GM19438 (cell line): ENCODE measurements at regions not wholly inside any gene's neighbourhood (a gene's known extent, or its start where the extent isn't known, plus 50 kb on each side); places are given as distances from the start of the nearest gene placed in this dataset.
"Not testable (repeated sequence)": the region's sequence is repeated elsewhere in the genome, so short reads cannot be mapped to it uniquely, and the experiment has no call there.

Experiments used
- ATAC-seq: cut with Tn5 transposase; IDR thresholded peaks from one replicate; pipeline ENCODE4 v1.9.1; 2021; ENCODE audit warnings: low read depth; ENCODE audit not compliant: unreplicated experiment

DNA sequence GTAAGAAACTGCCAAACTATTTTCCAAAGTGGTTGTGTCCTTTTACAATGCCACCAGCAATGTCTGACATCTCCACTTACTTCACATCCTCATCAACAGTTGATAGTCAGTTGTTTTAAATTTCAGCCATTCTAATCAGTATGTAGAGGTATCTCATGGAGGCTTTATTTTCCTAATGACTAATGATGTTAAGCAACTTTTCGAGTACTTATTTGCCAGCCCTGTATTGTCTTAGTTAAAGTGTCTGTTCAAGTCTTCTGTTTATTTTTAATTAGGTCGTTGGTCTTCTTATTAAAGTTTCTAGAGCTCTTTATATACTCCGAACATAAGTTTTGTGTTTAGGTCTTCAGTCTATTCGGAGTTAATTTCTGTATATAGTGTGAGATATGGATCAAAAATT lies 54.9 kb upstream of the NBPF12 start:
- not testable (repeated sequence) for ATAC-seq

DNA sequence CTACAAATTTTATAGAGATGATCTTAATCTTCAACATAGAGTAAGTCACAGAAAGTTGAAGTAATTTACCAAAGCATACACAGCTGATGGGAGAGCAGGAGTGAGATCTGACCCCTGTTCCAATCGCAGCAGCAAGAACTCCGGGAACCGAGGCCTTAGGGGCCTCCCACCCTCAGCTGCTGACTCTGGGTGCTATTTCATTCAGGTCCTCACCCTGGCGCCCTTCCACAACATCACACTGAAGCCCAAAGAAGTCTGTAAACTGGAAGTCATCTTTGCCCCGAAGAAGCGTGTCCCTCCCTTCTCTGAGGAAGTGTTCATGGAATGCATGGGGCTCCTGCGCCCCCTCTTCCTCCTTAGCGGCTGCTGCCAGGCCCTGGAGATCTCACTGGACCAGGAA lies 57.0 kb upstream of the NBPF12 start:
- ATAC-seq, result not testable (repeated sequence)

DNA sequence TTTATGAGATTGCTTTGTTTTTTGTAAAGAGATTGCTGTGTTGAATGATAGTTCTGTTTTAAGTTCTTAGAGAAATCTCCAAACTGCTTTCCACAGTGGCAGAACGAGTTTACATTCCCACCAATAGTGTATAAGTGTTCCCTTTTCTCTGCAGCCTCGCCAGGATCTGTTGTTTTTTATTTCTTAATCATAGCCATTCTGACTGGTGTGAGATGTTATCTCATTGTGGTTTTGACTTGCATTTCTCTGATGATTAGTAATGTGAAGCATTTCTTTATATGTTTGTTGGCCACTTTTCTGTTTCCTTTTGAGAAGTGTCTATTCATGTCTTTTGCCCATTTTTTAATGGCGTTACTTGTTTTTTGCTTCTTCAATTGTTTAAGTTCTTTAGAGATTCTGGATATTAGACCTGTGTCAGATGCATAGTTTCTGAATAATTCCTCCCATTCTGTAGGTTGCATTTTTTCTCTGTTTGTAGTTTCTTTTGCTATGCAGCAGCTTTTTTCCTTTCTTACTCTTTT lies 74.3 kb upstream of the NBPF12 start:
- not testable (repeated sequence) for ATAC-seq

DNA sequence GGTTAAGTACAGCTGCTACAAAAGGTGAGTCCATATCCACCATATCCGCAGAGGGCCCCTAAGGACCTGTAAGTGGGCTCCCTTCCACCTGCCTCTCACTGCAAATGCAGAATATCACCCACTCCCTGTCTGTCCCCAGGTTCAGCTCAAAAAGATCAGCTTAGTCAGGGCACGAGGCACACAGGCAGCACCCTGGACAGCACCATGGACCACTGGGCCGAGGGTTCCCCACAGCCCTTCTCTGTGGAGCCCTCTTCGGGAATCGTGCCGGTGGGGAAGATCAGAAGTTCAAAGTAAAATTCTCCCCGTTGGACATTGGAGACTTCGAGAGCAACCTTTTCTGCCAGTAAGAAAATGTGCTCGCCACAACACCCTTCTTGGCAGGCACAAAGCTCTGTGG lies 85.0 kb upstream of the NBPF12 start:
- ATAC-seq, result not testable (repeated sequence)

DNA sequence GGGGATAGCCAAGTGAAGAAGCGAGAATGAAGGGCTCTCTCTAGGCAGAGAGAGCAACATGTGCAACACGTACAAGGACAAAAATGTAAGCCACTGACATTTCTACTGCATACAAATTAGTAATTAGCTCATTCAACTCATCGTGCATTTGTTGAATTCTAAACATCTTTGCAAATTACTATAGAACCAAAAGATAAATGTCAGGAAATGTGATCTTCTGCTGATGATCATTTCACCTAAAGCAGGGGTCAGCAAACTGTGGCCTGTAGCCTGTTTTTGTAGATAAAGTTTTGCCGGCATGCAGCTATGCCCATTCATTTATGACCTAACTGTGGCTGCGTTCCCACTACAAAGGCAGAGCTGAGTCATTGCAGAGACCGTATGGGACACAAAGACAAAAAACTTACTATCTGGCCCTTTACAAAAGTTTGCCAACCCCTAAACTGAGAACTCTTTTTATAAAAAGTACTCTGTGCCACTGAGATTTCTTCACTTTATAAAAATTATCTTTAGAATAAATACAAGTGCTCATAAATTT lies 87.7 kb upstream of the NBPF12 start:
- ATAC-seq, result not testable (repeated sequence)

DNA sequence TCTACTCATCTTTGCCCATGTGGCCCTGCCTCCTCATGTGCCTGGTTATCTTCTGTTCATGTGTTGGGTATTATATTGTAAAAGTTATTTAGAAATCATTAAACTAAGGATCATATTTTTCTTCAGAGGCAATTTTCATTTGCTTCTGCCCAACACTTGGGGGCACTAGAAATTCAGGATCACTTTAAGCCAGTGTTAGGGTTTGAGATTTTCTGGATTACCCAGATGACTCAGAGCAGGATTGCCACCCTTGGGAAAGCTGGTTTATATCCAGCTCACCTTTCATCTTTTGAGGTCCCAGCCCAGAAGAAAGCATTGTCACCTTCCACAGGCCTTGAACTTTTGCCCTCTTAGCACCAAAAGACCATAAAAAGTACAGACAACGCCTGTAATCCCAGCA lies 99.4 kb upstream of the NBPF12 start:
- ATAC-seq, result not testable (repeated sequence)

DNA sequence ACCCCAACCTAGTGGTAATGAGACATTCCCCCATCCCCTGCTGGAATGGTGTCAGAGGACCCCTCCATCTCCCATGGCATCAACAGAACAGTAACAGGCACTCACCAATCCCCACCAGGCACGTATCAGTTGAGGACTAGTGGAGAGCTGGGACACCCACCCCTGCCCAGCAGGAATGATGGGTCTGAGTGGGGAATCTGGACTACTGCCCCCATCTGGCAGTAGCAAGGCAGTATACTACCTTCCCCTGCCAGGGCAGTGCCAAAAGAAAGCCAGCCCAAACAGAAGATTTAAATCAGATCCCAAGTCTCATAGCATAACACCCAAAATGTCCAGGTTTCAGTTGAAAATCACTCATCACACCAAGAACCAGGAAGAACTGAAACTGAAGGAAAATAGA lies 111.2 kb upstream of the NBPF12 start:
- ATAC-seq, result not testable (repeated sequence)

DNA sequence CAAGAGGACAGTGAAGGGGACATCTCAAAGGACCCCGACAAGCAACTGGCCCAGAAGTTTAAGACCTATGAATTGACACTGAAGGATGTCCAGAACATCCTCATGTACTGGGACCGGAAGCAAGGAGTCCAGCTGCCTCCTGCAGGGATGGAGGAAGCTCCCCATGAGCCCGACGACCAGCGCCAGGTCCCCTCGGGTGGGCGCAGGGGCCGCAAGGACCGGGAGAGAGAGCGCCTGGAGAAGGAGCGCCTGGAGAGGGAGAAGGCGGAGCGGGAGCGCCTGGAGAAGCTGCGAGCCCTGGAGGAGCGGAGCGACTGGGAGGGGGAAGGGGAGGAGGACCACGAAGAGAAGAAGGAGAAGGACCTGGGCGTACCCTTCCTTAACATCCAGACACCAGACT lies 143.9 kb upstream of the NBPF12 start:
- not testable (repeated sequence) for ATAC-seq

DNA sequence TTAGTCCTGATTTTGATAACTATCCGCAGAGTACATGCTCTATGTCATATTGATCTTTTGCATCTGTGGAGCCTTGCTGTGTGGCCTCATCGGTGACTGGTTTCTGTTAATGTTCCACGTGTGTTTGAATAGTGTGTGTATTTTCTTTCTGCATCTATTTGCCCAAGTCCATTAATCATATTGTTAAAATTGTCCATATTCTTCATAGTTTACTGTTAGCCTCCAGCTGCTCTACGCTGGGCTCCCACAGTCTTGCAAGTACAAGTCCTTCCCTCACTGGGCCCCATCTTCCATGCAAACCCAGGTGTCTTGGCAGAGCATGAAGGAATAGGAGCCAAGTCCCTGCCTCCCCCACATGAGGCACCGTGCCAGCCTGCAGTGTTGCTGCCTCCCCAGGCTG lies 145.4 kb upstream of the NBPF12 start:
- not testable (repeated sequence) for ATAC-seq

DNA sequence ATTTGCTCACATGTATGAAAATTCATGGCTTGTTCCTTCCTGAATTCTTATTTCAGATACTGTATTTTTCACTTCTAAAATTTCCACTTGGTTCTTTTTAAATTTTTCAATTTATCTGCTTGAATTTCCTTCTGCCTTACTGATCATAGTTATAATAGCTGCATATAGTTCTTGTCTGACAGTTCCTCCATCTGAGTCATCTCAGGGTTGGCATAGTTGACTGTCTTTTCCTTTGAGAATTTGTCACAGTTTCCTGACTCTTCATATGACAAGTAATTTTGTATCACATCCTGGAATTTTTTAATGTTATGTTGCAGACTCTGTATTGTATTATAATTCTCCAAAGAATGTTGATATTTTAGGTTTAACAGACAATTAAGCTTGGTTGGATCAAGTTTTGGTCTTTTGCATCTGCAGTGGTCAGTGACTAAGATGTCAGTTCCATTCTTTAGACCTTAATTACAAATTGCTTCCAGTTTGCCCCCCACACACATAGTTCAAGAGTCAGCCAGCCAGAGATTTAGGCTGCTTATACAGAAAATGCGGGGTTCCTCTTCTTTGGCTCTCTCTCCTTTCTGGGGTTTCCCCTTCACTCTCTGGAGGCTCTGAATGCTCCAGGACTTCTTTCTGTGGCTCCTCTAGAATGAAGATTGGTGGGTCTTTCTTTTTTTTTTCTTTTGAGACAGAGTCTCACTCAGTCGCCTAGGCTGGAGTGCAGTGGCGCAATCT lies 153.7 kb upstream of the NBPF12 start:
- not testable (repeated sequence) for ATAC-seq

DNA sequence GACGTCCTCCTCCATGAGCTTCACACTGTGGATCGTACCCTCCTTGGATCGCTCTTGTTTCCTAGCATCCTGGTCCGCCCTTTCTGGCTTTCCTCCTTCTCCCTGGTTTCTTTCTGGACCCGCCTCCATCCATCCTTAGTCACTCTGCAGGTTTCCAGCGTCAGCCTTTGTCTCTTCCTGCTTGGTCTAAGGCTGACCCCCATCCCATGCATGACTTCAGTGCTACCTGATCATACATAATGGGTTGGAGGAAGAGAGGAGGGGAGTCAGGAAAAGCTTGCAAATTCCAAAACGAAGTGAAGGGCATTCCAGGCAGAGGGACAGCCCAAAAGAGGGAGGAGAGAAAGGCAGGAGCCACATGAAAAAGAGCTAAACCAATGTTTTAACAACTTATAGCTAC lies 156.9 kb upstream of the NBPF12 start:
- ATAC-seq, result not testable (repeated sequence)

DNA sequence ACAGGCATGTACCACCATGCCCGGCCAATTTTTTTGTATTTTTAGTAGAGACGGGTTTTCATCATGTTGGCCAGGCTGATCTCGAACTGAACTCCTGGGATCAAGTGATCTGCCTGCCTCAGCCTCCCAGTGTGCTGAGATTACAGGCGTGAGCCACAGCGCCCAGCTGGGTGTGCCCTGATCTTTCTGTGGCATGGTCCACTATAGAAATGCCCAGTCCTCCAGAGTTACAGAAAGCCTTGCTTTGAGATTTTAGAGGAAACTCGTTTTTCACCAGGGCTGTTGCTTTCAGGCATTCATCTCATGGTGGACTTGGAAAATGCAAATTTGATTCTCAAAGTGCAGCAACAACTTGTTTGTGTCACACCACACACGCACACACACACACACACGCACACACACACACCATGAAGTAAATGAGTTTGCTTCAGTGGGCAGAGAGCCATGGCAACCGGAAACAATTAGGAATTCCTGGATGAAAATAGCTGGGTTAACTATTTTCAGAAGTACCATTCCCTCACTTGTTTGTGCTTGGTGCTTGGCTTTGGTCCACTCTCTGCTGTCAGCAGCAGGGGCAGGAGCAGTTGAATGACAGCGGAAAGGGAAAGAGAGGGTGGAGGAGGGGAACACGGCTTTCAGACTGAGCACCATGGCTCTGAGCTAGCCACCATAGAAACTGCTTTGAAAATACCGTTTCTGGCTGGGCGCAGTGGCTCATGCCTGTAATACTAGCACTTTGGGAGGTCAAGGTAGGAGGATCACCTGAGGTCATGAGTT lies 160.1 kb upstream of the NBPF12 start:
- ATAC-seq, result not testable (repeated sequence)

DNA sequence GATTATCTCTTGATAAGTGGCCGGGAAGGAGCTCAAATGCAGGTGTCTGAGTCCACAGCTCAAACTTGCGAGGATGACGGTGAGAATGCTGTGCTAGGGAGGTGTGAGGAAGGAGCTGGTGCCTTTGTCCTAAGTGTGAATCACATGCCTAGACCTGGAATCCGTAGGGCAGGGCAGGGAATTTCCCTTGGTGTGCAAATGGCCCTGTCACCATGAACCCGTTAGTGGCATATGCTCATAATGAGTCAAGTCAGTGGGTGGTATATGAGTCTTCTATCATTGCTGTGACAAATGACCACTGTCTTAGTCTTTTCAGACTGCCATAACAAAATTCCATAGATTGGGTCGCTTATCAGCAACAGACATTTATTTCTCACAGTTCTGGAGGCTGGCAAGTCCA lies 163.1 kb upstream of the NBPF12 start:
- not testable (repeated sequence) for ATAC-seq

DNA sequence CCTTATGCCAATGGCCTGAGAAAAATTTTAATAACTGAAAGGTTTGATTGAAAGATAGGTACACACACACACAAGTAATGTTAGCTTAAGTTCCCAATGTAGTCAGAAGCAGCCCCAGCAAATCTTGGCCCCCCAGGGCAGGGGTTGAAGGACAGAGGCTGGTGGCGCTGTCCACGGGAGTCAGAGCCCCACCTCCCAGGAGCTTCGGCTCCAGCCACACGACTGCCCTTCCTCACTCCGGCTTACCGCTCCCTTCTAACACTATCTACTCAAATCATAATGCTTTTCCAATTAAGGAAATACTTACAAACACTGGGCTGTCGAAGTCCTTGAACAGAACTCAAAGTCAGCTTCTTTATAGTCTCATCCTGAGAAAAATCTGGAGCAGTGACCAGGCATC lies 163.9 kb upstream of the NBPF12 start:
- ATAC-seq, result not testable (repeated sequence)

DNA sequence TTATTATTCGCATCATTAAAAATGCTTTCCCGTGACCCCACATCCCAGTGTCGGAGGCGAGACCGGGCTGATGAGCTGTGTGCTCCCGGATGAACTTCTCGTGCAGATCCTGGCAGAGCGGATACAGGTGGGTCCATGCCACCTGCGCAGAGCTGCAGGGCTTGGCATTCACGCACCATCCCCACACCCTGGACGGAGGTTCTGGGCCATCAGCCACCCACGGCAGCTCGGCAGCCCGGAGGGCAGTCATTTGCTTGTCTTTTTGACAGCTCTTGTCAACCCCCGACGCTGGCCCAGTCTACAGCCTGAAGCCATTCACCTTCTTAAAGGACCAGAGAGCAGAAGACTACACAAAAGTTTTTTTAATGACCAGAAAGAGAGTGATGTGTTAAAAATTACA lies 166.7 kb upstream of the NBPF12 start:
- ATAC-seq, result not testable (repeated sequence)

DNA sequence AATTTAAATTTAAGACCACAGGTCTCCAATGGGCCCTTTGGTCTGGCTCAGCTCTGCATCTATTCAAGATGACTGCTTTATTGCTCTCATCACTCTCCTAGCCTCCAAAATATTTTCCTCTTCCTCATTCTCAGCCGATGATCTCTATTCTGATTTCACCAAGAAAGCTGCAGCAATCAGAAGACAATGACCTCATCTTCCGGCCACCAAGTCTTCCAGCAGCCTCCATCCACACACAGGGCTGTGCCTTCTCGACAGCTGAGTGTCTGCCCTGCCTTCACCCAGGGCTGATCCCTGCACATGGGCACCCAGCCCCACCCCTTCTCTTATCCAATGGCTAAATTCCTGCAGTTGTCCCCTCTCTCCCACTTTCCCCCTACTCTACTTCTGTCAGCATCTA lies 167.1 kb upstream of the NBPF12 start:
- not testable (repeated sequence) for ATAC-seq

DNA sequence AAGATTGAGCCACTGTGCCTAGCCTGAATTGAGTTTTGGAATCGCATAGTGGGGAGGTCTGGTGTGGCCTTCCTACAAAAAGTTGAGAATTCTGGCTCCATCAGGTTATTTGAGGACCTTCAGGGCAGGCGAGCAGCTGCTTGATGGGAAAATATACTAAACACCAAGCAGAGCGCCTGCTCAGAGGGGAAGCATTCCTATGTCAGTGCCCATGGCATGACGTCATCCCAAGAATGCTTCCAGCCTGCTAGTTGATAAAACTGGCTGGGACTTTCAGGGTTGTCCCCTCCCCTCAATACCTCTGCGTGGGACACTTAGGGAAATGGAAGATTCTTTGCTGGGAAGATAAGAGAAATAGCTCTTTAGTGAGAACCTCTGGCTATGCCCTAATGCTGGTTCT lies 174.9 kb upstream of the NBPF12 start:
- not testable (repeated sequence) for ATAC-seq

DNA sequence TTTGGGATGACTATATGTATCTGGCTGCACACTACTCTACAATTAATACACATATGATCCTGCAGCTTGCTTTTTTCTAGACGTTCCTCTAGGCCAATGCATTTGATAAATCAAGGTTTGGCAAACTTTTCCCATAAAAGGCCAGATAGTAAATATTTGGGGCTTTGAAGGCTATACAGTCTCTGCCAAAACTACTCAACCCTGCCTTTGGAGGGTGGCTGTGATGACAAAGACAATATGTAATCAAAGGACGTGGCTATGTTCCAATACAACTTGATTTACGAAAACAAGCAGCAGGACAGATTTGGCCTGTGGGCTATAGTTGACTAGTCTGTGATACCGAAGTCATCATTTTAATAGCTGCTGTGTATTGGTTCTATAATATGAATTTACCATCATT lies 181.3 kb upstream of the NBPF12 start:
- ATAC-seq, result not testable (repeated sequence)

DNA sequence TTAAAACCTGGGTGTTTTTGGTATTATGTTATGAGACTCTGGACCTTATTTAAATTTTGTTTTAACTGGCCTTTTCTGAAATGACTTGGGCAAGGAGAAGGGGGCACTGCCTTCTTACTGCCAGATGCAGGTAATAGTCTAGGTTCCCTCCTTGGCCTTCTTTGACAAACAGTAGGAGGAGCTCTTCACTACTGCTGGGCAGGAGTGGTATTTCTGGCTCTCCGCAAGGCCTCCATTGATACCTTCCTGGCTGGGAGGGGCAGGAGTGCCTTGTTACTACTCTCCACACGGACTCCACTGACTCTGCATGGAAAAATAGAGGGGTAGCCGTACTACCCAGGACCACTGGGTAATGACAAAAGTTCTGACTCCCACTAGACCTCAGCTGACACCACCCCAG lies 189.4 kb upstream of the NBPF12 start:
- not testable (repeated sequence) for ATAC-seq

DNA sequence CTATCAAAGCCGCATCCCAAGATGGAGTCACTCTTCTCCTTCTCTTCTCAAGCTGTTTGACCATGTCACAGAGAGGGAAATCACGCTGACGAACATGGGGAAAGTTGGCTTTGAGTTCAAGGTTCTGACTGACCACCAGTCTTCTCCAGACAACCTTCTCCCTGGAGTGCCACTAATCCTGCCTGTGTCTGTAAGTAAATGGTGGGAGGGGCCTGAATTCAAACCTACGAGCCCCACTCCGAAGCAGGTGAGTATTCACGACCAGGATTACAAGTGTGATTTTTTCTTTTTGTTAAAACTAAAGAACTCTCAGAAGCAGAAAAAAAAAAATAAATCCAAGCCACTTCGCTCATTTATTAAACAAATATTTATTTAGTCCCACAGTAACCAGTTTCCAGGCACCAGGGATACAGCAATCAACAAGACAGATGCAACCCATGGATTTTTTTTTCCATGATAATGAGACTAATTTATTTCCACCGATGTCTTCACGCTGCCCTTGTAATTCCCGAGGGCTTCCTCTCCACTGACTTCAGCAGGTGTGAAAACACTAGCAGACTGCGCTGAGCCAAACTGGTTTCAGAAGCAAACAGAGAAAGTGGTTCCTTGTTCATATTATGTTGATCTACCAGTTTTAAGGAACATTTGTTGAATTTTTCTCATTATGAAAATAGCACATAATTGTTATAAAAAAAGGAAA lies 206.0 kb upstream of the NBPF12 start:
- not testable (repeated sequence) for ATAC-seq
